ENCODE measurements at regions not wholly inside any gene's neighbourhood (a gene's known extent, or its start where the extent isn't known, plus 50 kb on each side); places are given as distances from the start of the nearest gene placed in this dataset.
"Not testable (repeated sequence)": the region's sequence is repeated elsewhere in the genome, so short reads cannot be mapped to it uniquely, and the experiment has no call there.

DNA sequence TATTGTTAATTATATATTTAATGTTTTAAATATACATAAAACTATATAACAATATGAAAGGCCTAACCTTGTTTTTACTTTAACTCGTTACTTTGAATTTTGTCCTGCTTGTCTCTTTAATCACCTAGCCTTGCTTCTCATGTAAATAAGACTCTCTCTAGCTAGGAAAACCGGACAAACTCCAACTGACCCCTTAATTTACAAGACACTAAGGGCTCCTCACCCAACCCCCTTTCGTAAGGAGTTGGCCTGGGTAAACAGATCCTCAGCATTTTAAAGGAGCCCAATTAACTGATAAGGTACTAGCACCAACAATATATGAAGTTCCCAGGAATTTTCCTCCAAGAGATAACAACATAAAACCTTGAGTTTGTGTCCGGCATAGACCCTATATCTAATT, 1246.9 kb downstream of the JRKL start:
- TF ChIP-seq, protein P1, sequence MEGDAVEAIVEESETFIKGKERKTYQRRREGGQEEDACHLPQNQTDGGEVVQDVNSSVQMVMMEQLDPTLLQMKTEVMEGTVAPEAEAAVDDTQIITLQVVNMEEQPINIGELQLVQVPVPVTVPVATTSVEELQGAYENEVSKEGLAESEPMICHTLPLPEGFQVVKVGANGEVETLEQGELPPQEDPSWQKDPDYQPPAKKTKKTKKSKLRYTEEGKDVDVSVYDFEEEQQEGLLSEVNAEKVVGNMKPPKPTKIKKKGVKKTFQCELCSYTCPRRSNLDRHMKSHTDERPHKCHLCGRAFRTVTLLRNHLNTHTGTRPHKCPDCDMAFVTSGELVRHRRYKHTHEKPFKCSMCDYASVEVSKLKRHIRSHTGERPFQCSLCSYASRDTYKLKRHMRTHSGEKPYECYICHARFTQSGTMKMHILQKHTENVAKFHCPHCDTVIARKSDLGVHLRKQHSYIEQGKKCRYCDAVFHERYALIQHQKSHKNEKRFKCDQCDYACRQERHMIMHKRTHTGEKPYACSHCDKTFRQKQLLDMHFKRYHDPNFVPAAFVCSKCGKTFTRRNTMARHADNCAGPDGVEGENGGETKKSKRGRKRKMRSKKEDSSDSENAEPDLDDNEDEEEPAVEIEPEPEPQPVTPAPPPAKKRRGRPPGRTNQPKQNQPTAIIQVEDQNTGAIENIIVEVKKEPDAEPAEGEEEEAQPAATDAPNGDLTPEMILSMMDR (IDR thresholded peaks at IDR 0.05; ENCODE audit: low read depth, low read length, missing input control): not testable (repeated sequence)
- TF ChIP-seq, protein P2, sequence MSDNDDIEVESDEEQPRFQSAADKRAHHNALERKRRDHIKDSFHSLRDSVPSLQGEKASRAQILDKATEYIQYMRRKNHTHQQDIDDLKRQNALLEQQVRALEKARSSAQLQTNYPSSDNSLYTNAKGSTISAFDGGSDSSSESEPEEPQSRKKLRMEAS (IDR thresholded peaks at IDR 0.05): not testable (repeated sequence)
- not testable (repeated sequence) for TF ChIP-seq JUND (IDR thresholded peaks at IDR 0.05); RAD21 (IDR thresholded peaks at IDR 0.05); HNF4G (IDR thresholded peaks at IDR 0.05); RXRA (IDR thresholded peaks at IDR 0.05); YY1 (IDR thresholded peaks at IDR 0.05); EGR1 (IDR thresholded peaks at IDR 0.05; ENCODE audit: low read depth in 2 of 2); TAF1 (conservative IDR thresholded peaks at IDR 0.05); FOXA2 (IDR thresholded peaks at IDR 0.05)
- TF ChIP-seq, protein P3, sequence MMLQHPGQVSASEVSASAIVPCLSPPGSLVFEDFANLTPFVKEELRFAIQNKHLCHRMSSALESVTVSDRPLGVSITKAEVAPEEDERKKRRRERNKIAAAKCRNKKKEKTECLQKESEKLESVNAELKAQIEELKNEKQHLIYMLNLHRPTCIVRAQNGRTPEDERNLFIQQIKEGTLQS (IDR thresholded peaks at IDR 0.05): not testable (repeated sequence)
- TF ChIP-seq, protein P4, sequence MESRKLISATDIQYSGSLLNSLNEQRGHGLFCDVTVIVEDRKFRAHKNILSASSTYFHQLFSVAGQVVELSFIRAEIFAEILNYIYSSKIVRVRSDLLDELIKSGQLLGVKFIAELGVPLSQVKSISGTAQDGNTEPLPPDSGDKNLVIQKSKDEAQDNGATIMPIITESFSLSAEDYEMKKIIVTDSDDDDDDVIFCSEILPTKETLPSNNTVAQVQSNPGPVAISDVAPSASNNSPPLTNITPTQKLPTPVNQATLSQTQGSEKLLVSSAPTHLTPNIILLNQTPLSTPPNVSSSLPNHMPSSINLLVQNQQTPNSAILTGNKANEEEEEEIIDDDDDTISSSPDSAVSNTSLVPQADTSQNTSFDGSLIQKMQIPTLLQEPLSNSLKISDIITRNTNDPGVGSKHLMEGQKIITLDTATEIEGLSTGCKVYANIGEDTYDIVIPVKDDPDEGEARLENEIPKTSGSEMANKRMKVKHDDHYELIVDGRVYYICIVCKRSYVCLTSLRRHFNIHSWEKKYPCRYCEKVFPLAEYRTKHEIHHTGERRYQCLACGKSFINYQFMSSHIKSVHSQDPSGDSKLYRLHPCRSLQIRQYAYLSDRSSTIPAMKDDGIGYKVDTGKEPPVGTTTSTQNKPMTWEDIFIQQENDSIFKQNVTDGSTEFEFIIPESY (IDR thresholded peaks at IDR 0.05): not testable (repeated sequence)
- TF ChIP-seq, protein P5, sequence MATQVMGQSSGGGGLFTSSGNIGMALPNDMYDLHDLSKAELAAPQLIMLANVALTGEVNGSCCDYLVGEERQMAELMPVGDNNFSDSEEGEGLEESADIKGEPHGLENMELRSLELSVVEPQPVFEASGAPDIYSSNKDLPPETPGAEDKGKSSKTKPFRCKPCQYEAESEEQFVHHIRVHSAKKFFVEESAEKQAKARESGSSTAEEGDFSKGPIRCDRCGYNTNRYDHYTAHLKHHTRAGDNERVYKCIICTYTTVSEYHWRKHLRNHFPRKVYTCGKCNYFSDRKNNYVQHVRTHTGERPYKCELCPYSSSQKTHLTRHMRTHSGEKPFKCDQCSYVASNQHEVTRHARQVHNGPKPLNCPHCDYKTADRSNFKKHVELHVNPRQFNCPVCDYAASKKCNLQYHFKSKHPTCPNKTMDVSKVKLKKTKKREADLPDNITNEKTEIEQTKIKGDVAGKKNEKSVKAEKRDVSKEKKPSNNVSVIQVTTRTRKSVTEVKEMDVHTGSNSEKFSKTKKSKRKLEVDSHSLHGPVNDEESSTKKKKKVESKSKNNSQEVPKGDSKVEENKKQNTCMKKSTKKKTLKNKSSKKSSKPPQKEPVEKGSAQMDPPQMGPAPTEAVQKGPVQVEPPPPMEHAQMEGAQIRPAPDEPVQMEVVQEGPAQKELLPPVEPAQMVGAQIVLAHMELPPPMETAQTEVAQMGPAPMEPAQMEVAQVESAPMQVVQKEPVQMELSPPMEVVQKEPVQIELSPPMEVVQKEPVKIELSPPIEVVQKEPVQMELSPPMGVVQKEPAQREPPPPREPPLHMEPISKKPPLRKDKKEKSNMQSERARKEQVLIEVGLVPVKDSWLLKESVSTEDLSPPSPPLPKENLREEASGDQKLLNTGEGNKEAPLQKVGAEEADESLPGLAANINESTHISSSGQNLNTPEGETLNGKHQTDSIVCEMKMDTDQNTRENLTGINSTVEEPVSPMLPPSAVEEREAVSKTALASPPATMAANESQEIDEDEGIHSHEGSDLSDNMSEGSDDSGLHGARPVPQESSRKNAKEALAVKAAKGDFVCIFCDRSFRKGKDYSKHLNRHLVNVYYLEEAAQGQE (IDR thresholded peaks at IDR 0.05): not testable (repeated sequence)
